Kidney epithelial cell (primary cell): ENCODE measurements at regions not wholly inside any gene's neighbourhood (a gene's known extent, or its start where the extent isn't known, plus 50 kb on each side); places are given as distances from the start of the nearest gene placed in this dataset.

Source experiments
- DNase-seq: peaks from one replicate; pipeline ENCODE4 v3.0.0-alpha.2; 2010; ENCODE audit warnings: low read depth
- H3K27me3 ChIP-seq: 2 replicates; pipeline ENCODE4 v1.6.0; 2011; ENCODE audit warnings: low read length; ENCODE audit not compliant: control insufficient read depth, insufficient read depth
- H3K36me3 ChIP-seq: 2 replicates; pipeline ENCODE4 v1.5.1; 2011; ENCODE audit warnings: low read length; ENCODE audit not compliant: control insufficient read depth, insufficient read depth
- H3K4me3 ChIP-seq: 2 replicates; pipeline ENCODE4 v1.5.1; 2011; ENCODE audit warnings: low read depth, mild to moderate bottlenecking, control low read depth, low read length
- TF ChIP-seq, protein P1 (sequence below): IDR thresholded peaks from 2 replicates; pipeline ENCODE4 v1.5.1; 2011; ENCODE audit warnings: mild to moderate bottlenecking, moderate library complexity, low read length, control low read depth, inconsistent platforms; ENCODE audit not compliant: insufficient read depth, poor library complexity, severe bottlenecking

DNA sequence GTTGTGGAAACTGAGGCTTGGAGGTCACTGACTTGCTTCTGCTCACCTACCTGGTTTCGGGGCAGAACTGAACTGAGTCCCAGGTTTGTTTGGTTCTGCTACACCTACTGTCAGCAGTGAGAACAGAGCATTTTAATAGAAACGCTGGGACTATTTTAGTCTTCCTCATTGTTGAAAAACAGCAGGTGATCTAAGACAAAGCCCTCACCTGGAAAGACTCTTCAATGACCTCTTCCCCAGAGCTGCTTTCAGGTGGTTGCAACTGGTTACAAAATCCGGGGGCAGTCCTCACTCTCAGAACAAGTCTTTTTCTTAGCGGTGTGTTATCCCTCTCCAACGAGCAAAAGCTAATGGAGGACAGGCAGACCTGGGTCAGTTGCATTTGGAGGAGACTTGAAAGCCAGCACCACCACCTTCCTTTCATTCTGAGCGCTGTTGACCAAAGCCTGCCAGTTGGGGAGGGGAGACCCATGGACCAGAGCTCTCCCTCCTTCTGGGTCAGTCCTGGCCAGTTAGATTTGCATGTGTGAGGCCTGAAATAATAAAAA is 217.0 kb downstream of the NCK2 start:
- DNase-seq, result no peak
- H3K4me3 ChIP-seq, result no peak overlapping the region
- no peaks in the 10 kb centered on the region for H3K36me3 ChIP-seq
- H3K27me3 ChIP-seq, result no peaks in the 10 kb centered on the region
- TF ChIP-seq, protein P1, sequence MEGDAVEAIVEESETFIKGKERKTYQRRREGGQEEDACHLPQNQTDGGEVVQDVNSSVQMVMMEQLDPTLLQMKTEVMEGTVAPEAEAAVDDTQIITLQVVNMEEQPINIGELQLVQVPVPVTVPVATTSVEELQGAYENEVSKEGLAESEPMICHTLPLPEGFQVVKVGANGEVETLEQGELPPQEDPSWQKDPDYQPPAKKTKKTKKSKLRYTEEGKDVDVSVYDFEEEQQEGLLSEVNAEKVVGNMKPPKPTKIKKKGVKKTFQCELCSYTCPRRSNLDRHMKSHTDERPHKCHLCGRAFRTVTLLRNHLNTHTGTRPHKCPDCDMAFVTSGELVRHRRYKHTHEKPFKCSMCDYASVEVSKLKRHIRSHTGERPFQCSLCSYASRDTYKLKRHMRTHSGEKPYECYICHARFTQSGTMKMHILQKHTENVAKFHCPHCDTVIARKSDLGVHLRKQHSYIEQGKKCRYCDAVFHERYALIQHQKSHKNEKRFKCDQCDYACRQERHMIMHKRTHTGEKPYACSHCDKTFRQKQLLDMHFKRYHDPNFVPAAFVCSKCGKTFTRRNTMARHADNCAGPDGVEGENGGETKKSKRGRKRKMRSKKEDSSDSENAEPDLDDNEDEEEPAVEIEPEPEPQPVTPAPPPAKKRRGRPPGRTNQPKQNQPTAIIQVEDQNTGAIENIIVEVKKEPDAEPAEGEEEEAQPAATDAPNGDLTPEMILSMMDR, result no peak

DNA sequence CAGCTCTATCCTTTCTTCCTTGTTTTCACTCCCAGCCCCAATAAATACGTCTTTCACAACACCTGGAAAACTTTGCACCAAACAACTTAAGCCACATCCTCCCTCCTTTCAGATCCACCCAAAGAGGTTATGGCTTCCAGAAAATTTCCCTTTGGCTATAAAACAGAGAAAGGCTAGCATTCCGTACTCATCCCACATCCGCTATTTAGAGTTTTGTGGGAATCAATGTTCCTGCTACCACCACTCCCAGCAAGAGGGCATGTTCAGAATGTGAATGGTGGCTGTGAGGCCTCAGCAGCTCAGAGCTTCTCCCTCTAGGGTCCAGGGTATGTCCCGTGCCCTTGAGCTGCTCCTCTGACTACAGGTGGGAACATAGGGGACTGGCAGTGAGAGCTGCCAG is 214.6 kb downstream of the NCK2 start:
- TF ChIP-seq, protein P1, result no peak
- Histone ChIP-seq H3K36me3 (no peaks in the 10 kb centered on the region), H3K27me3 (no peaks in the 10 kb centered on the region), H3K4me3 (no peak overlapping the region)
- no peak for DNase-seq

DNA sequence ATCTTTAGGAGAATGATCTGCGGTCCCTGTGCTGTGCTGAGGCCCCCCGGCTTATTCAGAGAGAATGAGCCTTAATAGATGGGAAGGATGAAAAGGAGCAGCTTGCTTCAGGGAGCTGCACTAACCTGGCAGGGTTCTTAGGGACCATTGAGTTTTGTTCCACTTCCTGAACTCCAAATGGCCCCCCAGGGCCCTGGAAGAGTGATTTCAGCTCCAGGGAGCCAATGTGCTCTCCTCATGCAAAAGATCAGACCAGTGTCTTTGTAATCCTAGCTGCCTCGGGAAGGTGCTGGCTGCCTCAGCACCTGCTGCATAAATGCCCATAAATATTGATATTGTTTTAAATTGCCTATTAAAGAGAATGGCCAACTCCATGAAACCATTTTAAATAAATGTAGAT is 210.2 kb downstream of the NCK2 start:
- DNase-seq, result no peak
- Histone ChIP-seq H3K4me3 (no peak overlapping the region), H3K36me3 (no peaks in the 10 kb centered on the region), H3K27me3 (no peaks in the 10 kb centered on the region)
- TF ChIP-seq, protein P1, result no peak

DNA sequence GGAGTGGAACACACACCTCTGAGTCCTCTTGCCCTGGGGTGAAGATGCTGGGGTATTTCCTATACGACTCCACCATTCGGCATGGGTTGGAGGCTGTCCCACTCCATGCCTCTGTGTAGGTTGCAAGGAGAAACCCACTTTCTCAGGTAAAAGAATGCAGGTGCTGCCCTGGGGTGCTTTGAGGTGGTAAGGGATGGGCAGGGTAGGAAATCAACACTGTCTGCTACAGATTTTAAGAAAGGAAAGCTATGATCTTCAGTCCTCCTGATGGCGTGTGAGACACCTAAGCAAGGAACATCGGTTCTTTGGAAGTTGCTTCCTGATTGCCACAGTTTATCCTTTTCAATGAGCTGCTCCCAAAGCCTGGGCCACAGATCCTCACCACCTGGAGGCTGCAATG is 209.2 kb downstream of the NCK2 start:
- no peak for DNase-seq
- Histone ChIP-seq H3K27me3 (no peaks in the 10 kb centered on the region), H3K36me3 (no peaks in the 10 kb centered on the region), H3K4me3 (no peak overlapping the region)
- TF ChIP-seq, protein P1, result no peak

DNA sequence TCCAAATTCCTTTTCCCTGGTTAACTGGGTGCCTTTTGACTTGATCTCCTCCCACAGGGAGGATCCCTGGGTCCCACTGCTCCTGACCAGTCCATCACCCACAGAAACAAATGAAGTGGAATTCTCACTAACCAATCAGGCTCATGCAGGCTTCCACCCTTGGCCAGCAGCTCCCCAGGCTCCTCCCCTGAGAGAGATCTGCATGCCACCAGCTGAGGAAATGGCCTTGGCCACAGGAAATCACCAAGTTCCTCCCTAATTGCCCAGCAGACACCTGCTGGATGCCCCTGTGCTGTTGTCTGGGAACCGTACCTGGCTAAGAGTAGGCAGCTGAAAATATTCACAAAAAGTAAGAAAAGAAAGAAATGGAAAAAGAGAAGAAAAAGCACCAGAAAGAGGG is 207.4 kb downstream of the NCK2 start:
- no peak for DNase-seq
- TF ChIP-seq, protein P1, result no peak
- H3K27me3 ChIP-seq, result peaks cover 2% of the 10 kb centered on the region
- no peaks in the 10 kb centered on the region for H3K36me3 ChIP-seq
- H3K4me3 ChIP-seq, result no peak overlapping the region

DNA sequence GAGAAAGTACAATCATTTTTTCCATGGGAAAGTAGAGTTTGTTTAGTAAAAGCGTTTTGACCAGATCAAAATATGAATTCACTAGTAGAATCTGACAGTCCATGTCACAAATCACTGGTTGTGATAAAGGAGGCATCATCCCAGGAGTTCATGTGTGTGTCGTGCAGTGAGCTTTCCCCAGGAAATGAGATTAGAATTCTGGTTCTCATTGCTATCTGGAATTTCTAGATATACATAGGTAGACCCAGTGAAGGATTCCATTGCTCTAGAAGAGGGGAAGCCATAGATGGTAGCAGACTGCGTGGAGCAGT is 206.6 kb downstream of the NCK2 start:
- no peak for DNase-seq
- Histone ChIP-seq H3K36me3 (no peaks in the 10 kb centered on the region), H3K27me3 (peaks cover 2% of the 10 kb centered on the region), H3K4me3 (no peak overlapping the region)
- TF ChIP-seq, protein P1, result no peak
